NCI-H82 treated with DMSO at 0.1 percent for 48 hours (cell line): ENCODE measurements at regions not wholly inside any gene's neighbourhood (a gene's known extent, or its start where the extent isn't known, plus 50 kb on each side); places are given as distances from the start of the nearest gene placed in this dataset.

Experiments used
- DNase-seq: peaks from one replicate; lab custom pipeline; 2025; ENCODE audit not compliant: unreplicated experiment; lab: John Stamatoyannopoulos, UW

GRCh38 chr5:77569409-77569808 is 69.1 kb downstream of the OTP start:
- no peak for DNase-seq

- no peak for DNase-seq
Observed at GRCh38 chr5:77568555-77568954, 70.0 kb downstream of the OTP start.

- DNase-seq = no peak
Observed at GRCh38 chr5:77568082-77568481, 70.4 kb downstream of the OTP start.

DNA sequence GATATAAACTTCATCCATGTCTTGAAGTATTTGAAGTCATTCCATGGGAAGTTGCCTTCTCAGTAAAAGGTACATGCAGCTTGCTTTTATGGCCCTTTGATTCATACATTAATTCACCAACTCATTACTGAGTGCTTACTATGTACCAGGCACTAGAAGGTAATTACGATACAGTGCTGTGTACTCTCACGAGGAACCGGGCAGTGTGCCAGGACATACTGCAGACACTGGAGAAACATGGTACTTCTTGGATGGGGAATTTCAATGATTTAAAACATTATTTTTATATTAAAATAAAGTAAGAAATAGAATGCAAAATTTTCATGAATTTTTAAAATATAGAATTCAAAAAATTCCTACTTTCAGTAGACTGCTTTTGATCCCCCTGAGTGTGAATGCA is 71.4 kb upstream of the WDR41 start:
- DNase-seq = no peak

DNA sequence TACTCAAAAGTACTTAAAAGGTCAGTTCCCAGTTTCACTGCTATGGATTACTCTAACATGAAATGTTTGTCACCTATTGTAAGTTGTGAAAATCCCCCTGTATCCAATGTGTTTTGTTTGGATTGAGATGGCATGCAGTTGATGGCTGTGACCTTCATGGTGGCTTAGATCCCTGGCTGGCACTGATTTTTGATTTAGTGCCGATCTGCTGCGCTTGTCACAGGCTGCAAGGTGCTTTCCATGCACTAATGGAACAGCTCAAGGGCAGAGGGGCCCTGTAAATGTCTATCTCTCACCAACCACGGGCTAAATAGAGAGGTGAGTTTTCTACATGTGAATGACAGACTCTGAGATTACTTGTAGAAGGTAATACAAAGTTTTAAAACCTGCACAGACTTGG is 69.8 kb upstream of the WDR41 start:
- no peak for DNase-seq

- peak; percentile 40 for DNase-seq
Observed at GRCh38 chr5:77560677-77561263, 68.7 kb upstream of the WDR41 start.

DNA sequence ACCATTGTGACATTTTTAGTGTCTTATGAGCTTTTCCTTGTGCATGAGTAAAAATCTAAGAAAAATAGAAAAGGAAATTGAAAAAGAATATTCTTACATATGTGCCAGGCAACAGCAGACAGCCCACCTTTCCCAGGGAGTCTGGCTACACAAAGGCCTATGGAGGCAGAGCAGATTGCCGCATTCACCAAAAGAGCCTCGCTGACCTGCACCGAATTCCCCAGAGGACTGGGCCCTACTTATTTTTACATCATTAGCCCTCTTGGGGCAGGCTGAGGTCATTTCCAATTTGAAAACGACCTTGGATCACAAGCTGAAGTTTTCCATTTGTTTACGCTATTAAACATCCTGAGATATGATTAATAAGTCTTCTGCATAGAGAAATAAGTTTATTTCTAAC is 66.2 kb upstream of the WDR41 start:
- peak; percentile 19 for DNase-seq

DNA sequence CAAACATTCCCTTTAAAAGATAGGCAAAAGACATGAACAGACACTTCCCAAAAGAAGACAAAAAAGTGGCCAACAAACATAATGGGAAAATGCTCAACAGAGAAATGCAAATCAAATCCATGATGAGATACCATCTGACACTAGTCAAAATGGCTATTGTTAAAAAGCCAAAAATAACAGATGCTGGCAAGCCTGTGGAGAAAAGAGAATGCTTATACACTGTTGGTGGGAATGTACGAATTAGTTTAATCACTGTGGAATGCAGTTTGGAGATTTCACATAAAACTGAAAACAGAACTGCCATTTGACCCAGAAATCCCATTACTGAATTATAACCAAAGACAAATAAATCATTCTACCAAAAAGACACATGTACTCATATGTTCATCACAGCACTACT is 58.3 kb upstream of the WDR41 start:
- DNase-seq = no peak

DNA sequence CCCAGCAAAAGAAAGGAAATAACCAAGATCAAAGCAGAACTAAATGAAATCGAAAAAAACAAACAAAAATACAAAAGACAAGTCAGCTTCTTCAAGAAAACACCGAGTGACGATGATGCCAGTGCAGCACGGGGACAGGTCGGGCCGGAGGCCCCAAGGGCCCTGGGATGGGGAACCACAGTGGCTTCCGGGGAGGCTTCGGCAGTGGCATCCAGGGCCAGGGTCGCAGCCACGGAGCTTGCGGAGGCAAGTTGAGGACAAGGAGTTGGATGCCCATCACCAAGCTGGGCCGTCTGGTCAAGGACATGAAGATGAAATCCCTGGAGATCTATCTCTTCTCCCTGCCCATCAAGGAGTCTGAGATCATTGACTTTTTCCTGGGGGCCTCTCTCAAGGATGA is 53.2 kb upstream of the WDR41 start:
- DNase-seq = no peak
